ENCODE measurements at regions not wholly inside any gene's neighbourhood (a gene's known extent, or its start where the extent isn't known, plus 50 kb on each side); places are given as distances from the start of the nearest gene placed in this dataset.

- TF ChIP-seq CTCF (conservative IDR thresholded peaks at IDR 0.05 in 1 of 2, IDR thresholded peaks at IDR 0.05 in 1 of 2; ENCODE audit: low read depth in 1 of 2, low read length in 2 of 2) (no peak), EZH2 (IDR thresholded peaks at IDR 0.05; ENCODE audit: low read length, missing control alignments) (no peak)
Measured at GRCh38 chr10:78755063-78755701, 313.6 kb upstream of the ZMIZ1 start.
